GM12878 (cell line): ENCODE measurements at regions not wholly inside any gene's neighbourhood (a gene's known extent, or its start where the extent isn't known, plus 50 kb on each side); places are given as distances from the start of the nearest gene placed in this dataset.

ENCODE experiments used
- ATAC-seq: fragments of 200-7000 bp; cut with Tn5 transposase; 3 replicates; pipeline ENCODE4 v1.9.1; 2020; ENCODE audit warnings: mild to moderate bottlenecking, moderate library complexity
- BruUV-seq: library from RNA; stranded (reverse); fragments of 400-500 nt; replicated peaks from 2 replicates; lab custom pipeline; 2021; lab: Mats Ljungman, UMichigan
- CTCF ChIA-PET: fragments of 300-600 bp; sonication (Branson Sonifier 250); formaldehyde crosslinking; extraction: SDS; loops from one replicate; lab custom pipeline; 2021; ENCODE audit warnings: inconsistent platforms; lab: Yijun Ruan, JAX
- POLR2A ChIA-PET: fragments of 350-600 bp; formaldehyde crosslinking; extraction: SDS; loops from one replicate; lab custom pipeline; 2021; ENCODE audit warnings: inconsistent platforms; lab: Charles Lee
- RAD21 ChIA-PET: fragments of 300-600 bp; sonication (Branson Sonifier 250); formaldehyde crosslinking; loops from one replicate; lab custom pipeline; 2023; ENCODE audit warnings: antibody characterized with exemption; ENCODE audit not compliant: unreplicated experiment; lab: Charles Lee
- SMC1A ChIA-PET: fragments of 300-600 bp; sonication (Branson Sonifier 250); formaldehyde crosslinking; loops from one replicate; lab custom pipeline; 2023; ENCODE audit not compliant: unreplicated experiment, uncharacterized antibody; lab: Charles Lee
- DNase-seq: peaks from one replicate; pipeline ENCODE4 v3.0.0-alpha.2; 2011; ENCODE audit warnings: low read depth, low spot score
- FAIRE-seq: peaks from 3 replicates; lab custom pipeline; 2011; peaks lifted over from hg19 to GRCh38; lab: Jason Lieb, UNC
- H2AFZ ChIP-seq: 2 replicates; pipeline ENCODE4 v1.6.0; 2011; ENCODE audit warnings: low read depth, low read length, control low read depth; ENCODE audit not compliant: control insufficient read depth
- H3K27ac ChIP-seq: 2 replicates; pipeline ENCODE4 v1.5.1; 2011; ENCODE audit warnings: control low read depth; ENCODE audit not compliant: control insufficient read depth, insufficient read depth
- H3K27me3 ChIP-seq, 2 experiments: replicated peaks in 1 of 2; 2 replicates each; pipeline versions ENCODE4 v1.6.0 to v1.6.1; 2011; ENCODE audit warnings: low read length in 1 of 2; ENCODE audit not compliant: control insufficient read depth in 2 of 2, insufficient read depth in 2 of 2
- H3K36me3 ChIP-seq, 2 experiments: 2 replicates each; pipeline ENCODE4 v1.5.1; 2011; ENCODE audit warnings: low read length in 1 of 2; ENCODE audit not compliant: control insufficient read depth in 2 of 2, insufficient read depth in 2 of 2
- H3K4me1 ChIP-seq: 2 replicates; pipeline ENCODE4 v1.6.1; 2011; ENCODE audit warnings: mild to moderate bottlenecking, low read length, moderate library complexity, mixed read lengths; ENCODE audit not compliant: control insufficient read depth, insufficient read depth
- H3K4me2 ChIP-seq: 2 replicates; pipeline ENCODE4 v1.6.0; 2011; ENCODE audit warnings: control low read depth; ENCODE audit not compliant: control insufficient read depth, insufficient read depth
- H3K4me3 ChIP-seq: fragments of 200-600 bp; sonication (generic); 2 replicates; pipeline ENCODE4 v1.5.1; 2016
- H3K79me2 ChIP-seq: 2 replicates; pipeline ENCODE4 v1.6.0; 2011; ENCODE audit warnings: low read length; ENCODE audit not compliant: control insufficient read depth, insufficient read depth
- H3K9ac ChIP-seq: 2 replicates; pipeline ENCODE4 v1.8.0; 2011; ENCODE audit warnings: low read length, control low read depth, mixed read lengths; ENCODE audit not compliant: control insufficient read depth, insufficient read depth
- H3K9me3 ChIP-seq: replicated peaks from 3 replicates; pipeline ENCODE4 v1.5.1; 2011; ENCODE audit warnings: mild to moderate bottlenecking, low read length; ENCODE audit not compliant: control insufficient read depth, insufficient read depth
- H4K20me1 ChIP-seq: 2 replicates; pipeline ENCODE4 v1.6.0; 2011; ENCODE audit not compliant: control insufficient read depth, insufficient read depth
- ASH2L ChIP-seq: fragments of 300-600, 200-600 bp; sonication (generic); IDR thresholded peaks from 2 replicates; pipeline ENCODE4 v1.6.1; 2017; ENCODE audit warnings: low read depth, mild to moderate bottlenecking, borderline replicate concordance
- BMI1 ChIP-seq: fragments of 450-650 bp; IDR thresholded peaks from 2 replicates; pipeline ENCODE4 v1.6.1; 2016; ENCODE audit warnings: mild to moderate bottlenecking, moderate library complexity, borderline replicate concordance
- BRCA1 ChIP-seq: IDR thresholded peaks from 2 replicates; pipeline ENCODE4 v1.6.1; 2011; ENCODE audit warnings: low read depth, low read length, improper control_type of control experiment
- CBX5 ChIP-seq: sonication (generic); IDR thresholded peaks from 2 replicates; pipeline ENCODE4 v1.6.1; 2016; ENCODE audit warnings: low read depth, moderate library complexity, mild to moderate bottlenecking, inconsistent platforms
- CREM ChIP-seq: IDR thresholded peaks from 2 replicates; pipeline ENCODE4 v1.6.1; 2014; ENCODE audit warnings: antibody characterized with exemption, low read depth
- EZH2 ChIP-seq: IDR thresholded peaks from 2 replicates; pipeline ENCODE4 v1.6.1; 2012; ENCODE audit warnings: low read depth, mild to moderate bottlenecking, control low read depth, inconsistent platforms, low read length, borderline replicate concordance; ENCODE audit not compliant: control insufficient read depth
- IKZF2 ChIP-seq, 2 experiments: fragments of 450-650 bp; IDR thresholded peaks; 2 replicates each; pipeline ENCODE4 v1.6.1; 2017; ENCODE audit warnings: mild to moderate bottlenecking in 2 of 2, moderate library complexity in 2 of 2
- KAT2A ChIP-seq: conservative IDR thresholded peaks from 2 replicates; pipeline ENCODE4 v1.6.1; 2011; ENCODE audit warnings: low read depth, low read length; ENCODE audit not compliant: control insufficient read depth
- MEF2A ChIP-seq: IDR thresholded peaks from 2 replicates; pipeline ENCODE4 v1.6.1; 2011; ENCODE audit warnings: low read depth, mild to moderate bottlenecking, low read length, moderate library complexity; ENCODE audit not compliant: insufficient read depth
- POLR2A ChIP-seq: IDR thresholded peaks from 2 replicates; pipeline ENCODE4 v1.6.1; 2011; ENCODE audit warnings: low read depth, mild to moderate bottlenecking, low read length
- RB1 ChIP-seq: fragments of 450-650 bp; formaldehyde crosslinking; IDR thresholded peaks from 2 replicates; pipeline ENCODE4 v1.6.1; 2017; ENCODE audit warnings: mild to moderate bottlenecking, borderline replicate concordance
- TAF1 ChIP-seq: IDR thresholded peaks from 2 replicates; pipeline ENCODE4 v1.6.1; 2011; ENCODE audit warnings: mild to moderate bottlenecking, low read depth, low read length, borderline replicate concordance
- ZNF384 ChIP-seq: IDR thresholded peaks from 2 replicates; pipeline ENCODE4 v1.6.1; 2012; ENCODE audit warnings: low read depth, mild to moderate bottlenecking, low read length, improper control_type of control experiment, borderline replicate concordance
- WGBS: methylation state at CpG from one replicate; pipeline ENCODE4 v1.1.6; 2016; ENCODE audit warnings: low lambda C conversion rate; ENCODE audit not compliant: insufficient replicate concordance, insufficient coverage; ENCODE audit errors: missing lambda C conversion rate; 5-methylcytosine and 5-hydroxymethylcytosine counted together
- in situ Hi-C: fragments of 300-500 bp; cut with MboI; formaldehyde crosslinking; loops from 9 replicates; pipeline ENCODE4 v1.14.3; 2018; ENCODE audit warnings: mixed read lengths
- intact Hi-C: fragments of 100-400 bp; cut with micrococcal nuclease; formaldehyde crosslinking; loops from one replicate; pipeline ENCODE4 v1.14.2; 2022; ENCODE audit not compliant: unreplicated experiment
- TF ChIP-seq, protein P1 (sequence below): IDR thresholded peaks from 2 replicates; pipeline ENCODE4 v1.6.1; 2011; ENCODE audit warnings: low read depth, low read length, improper control_type of control experiment, borderline replicate concordance

DNA sequence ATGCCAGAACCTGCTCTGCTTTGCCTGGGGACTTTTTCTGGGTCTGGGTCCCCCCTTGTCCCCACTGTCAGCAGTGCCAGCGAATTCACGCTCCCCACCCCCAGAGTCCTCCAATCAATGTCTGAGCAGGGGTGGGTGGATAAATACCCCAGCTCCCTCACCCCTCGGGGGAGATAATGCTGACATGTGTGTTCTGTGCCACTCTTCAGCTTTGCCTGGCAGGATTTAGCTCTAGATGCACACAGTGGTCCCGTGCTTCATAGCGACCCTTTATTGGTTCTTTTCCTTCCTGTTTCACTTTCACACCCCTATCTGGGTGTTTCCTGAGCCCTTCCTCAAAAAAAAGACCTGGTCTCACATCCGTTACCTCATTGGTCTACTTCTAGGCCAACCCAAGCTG is 277.0 kb downstream of the NPIPA8 start:
- Histone ChIP-seq H3K79me2 (no peaks in the 10 kb centered on the region), H2AFZ (no peak overlapping the region), H3K4me3 (no peak overlapping the region), H3K27me3 (no peaks in the 10 kb centered on the region; a peak in 1 of 4 replicates), H3K9me3 (no peaks in the 10 kb centered on the region), H3K9ac (no peak overlapping the region), H3K4me2 (no peak overlapping the region), H4K20me1 (no peaks in the 10 kb centered on the region), H3K27ac (no peak overlapping the region), H3K4me1 (no peaks in the 10 kb centered on the region), H3K36me3 (no peaks in the 10 kb centered on the region)
- SMC1A ChIA-PET = no interaction called here
- ATAC-seq (no peak), DNase-seq (no peak), FAIRE-seq (no peak)
- no TSS peak for BruUV-seq
- POLR2A ChIA-PET = no interaction called here
- WGBS = 9% methylated on average over 6 of the region's 6 CpGs
- CTCF ChIA-PET = no interaction called here
- in situ Hi-C loops (no loop called here), intact Hi-C loops (no loop called here)
- RAD21 ChIA-PET = no interaction called here
- no peak for TF ChIP-seq POLR2A
- TF ChIP-seq TAF1 = no peak
- TF ChIP-seq BRCA1 = no peak
- no peak for TF ChIP-seq KAT2A
- no peak for TF ChIP-seq BMI1
- no peak for TF ChIP-seq EZH2
- TF ChIP-seq ASH2L = no peak
- TF ChIP-seq MEF2A = no peak
- no peak for TF ChIP-seq IKZF2 (IDR thresholded peaks at IDR 0.05)
- no peak for TF ChIP-seq CREM
- TF ChIP-seq, protein P1, sequence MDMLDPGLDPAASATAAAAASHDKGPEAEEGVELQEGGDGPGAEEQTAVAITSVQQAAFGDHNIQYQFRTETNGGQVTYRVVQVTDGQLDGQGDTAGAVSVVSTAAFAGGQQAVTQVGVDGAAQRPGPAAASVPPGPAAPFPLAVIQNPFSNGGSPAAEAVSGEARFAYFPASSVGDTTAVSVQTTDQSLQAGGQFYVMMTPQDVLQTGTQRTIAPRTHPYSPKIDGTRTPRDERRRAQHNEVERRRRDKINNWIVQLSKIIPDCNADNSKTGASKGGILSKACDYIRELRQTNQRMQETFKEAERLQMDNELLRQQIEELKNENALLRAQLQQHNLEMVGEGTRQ = no peak
- TF ChIP-seq CBX5 = no peak
- TF ChIP-seq RB1 = no peak
- no peak for TF ChIP-seq ZNF384
